Stimulated activated memory B cell treated with anti-CD40 and anti-IgM and Interleukin-4, amounts not matched to agents 10 μg/mL and 1 μg/mL and 100 μg/mL, for 72 hours (primary cell): ENCODE measurements at regions not wholly inside any gene's neighbourhood (a gene's known extent, or its start where the extent isn't known, plus 50 kb on each side); places are given as distances from the start of the nearest gene placed in this dataset.
"Not testable (repeated sequence)": the region's sequence is repeated elsewhere in the genome, so short reads cannot be mapped to it uniquely, and the experiment has no call there.

ENCODE experiments used
- ATAC-seq: fragments of 150-1000 bp; cut with Tn5 transposase; 2 replicates; pipeline ENCODE4 v1.10.0; 2021
- H3K27ac Mint-ChIP-seq: one replicate; pipeline ENCODE4 v1.8.0; 2022; ENCODE audit warnings: mild to moderate bottlenecking, mixed read lengths
- H3K27me3 Mint-ChIP-seq: one replicate; pipeline ENCODE4 v1.8.0; 2022; ENCODE audit warnings: mixed read lengths
- H3K36me3 Mint-ChIP-seq: one replicate; pipeline ENCODE4 v1.8.0; 2022; ENCODE audit warnings: mixed read lengths
- H3K4me1 Mint-ChIP-seq: one replicate; pipeline ENCODE4 v1.8.0; 2022; ENCODE audit warnings: mixed read lengths
- H3K4me3 Mint-ChIP-seq: one replicate; pipeline ENCODE4 v1.8.0; 2022; ENCODE audit warnings: mild to moderate bottlenecking, moderate library complexity, mixed read lengths
- H3K9me3 Mint-ChIP-seq: one replicate; pipeline ENCODE4 v1.8.0; 2022; ENCODE audit warnings: mixed read lengths

DNA sequence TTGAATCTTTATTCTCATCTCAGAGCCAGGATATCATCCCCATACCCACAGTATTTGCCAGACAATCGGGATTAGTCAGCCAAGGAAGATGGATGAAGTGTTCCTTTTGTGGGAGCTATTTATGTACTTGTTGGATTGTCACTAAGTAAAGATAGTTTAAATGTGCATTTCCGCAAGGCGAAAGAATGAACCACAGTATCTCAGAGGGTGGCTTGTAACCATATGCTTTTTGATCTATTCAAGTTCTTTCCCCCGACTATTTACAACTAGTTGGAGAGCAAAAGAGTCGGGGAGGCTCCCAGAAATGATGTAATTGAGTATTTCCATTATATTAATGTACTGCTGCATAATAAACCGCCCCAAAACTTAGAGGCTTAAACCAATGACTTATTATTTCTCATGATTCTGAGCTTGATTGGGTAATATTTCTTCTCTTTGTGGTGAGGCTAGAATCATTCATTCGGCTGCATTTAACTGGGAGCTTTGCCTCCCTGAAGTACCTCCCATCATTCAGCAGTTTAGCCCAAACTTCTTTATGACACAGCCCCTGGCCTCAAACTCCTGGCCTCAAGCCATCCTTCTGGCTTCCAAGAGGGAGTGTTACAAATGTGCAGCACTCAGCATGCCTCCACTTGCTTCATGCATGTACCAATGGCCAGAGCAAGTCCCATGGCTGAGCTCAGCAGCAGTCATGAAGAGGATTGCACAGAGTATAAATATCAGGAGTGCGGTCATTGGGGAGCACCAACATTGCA lies 423.7 kb downstream of the METTL4 start:
- H3K27me3 Mint-ChIP-seq = peaks cover 8% of the 10 kb centered on the region
- no peak overlapping the region for H3K4me3 Mint-ChIP-seq
- H3K9me3 Mint-ChIP-seq = no peaks in the 10 kb centered on the region
- ATAC-seq = no peak
- H3K27ac Mint-ChIP-seq = no peak overlapping the region
- no peaks in the 10 kb centered on the region for H3K36me3 Mint-ChIP-seq
- no peaks in the 10 kb centered on the region for H3K4me1 Mint-ChIP-seq

DNA sequence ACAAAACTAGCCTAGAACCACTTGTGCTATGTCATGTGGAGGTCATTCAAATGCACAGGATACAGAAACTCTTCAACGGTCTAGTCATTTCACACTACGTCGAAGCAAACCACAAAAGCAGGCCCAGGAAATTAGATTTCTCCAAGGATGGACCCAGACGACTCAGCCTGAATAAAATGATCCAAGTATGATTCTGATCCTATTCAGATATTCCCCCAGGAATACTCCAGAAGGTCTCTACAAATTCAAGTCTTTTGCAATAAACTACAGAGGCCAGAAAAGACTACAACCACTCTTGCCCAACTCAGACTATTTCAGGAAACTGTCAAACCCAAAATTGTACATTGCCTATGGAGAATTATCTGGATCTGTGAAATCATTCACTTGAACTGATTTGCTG lies 422.5 kb downstream of the METTL4 start:
- no peaks in the 10 kb centered on the region for H3K9me3 Mint-ChIP-seq
- no peak for ATAC-seq
- peaks cover 17% of the 10 kb centered on the region for H3K27me3 Mint-ChIP-seq
- H3K36me3 Mint-ChIP-seq = no peaks in the 10 kb centered on the region
- H3K27ac Mint-ChIP-seq = no peak overlapping the region
- no peaks in the 10 kb centered on the region for H3K4me1 Mint-ChIP-seq
- no peak overlapping the region for H3K4me3 Mint-ChIP-seq

DNA sequence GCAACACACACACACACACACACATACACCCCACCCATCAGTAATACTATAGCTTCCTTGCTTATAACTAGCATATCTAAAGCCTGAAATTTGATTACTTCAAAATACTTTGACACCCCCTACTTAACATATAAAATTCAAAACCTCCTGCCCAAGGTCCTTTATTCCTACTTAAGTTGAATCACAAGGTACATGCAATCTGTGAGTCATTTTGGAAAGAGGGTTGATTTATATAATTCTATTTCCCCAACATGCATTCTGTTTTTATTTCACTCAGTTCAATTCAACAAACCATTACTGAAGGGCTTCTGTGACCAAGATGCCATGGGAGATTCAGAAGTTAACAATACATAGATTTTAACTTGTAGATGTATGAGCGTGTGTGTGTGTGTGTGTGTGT lies 420.7 kb downstream of the METTL4 start:
- Mint-ChIP-seq H3K4me1 (no peaks in the 10 kb centered on the region), H3K27me3 (peaks cover 18% of the 10 kb centered on the region), H3K4me3 (no peak overlapping the region), H3K27ac (no peak overlapping the region), H3K9me3 (no peaks in the 10 kb centered on the region), H3K36me3 (no peaks in the 10 kb centered on the region)
- ATAC-seq = no peak

DNA sequence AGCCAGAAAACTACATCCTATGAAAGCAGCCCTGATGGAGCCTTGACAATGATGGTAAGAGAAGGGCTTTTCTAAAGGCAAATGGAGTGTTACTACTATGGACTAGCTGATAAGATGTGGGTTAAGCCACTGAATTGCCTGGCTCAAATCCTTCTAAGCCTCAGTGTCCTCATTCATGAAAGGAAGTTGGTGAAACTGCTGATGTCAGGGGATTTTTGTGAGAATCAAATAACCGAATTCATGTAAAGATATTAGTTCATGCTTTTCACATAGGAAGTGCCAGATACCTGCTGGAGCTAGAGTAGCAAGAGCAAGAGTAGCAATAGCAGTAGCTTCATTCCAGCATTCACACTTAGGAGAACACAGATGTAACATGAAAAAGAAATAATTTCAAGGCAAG lies 417.0 kb downstream of the METTL4 start:
- H3K4me3 Mint-ChIP-seq = no peak overlapping the region
- H3K4me1 Mint-ChIP-seq = no peaks in the 10 kb centered on the region
- no peaks in the 10 kb centered on the region for H3K9me3 Mint-ChIP-seq
- no peak overlapping the region for H3K27ac Mint-ChIP-seq
- H3K27me3 Mint-ChIP-seq = peaks cover 11% of the 10 kb centered on the region
- ATAC-seq = no peak
- no peaks in the 10 kb centered on the region for H3K36me3 Mint-ChIP-seq

DNA sequence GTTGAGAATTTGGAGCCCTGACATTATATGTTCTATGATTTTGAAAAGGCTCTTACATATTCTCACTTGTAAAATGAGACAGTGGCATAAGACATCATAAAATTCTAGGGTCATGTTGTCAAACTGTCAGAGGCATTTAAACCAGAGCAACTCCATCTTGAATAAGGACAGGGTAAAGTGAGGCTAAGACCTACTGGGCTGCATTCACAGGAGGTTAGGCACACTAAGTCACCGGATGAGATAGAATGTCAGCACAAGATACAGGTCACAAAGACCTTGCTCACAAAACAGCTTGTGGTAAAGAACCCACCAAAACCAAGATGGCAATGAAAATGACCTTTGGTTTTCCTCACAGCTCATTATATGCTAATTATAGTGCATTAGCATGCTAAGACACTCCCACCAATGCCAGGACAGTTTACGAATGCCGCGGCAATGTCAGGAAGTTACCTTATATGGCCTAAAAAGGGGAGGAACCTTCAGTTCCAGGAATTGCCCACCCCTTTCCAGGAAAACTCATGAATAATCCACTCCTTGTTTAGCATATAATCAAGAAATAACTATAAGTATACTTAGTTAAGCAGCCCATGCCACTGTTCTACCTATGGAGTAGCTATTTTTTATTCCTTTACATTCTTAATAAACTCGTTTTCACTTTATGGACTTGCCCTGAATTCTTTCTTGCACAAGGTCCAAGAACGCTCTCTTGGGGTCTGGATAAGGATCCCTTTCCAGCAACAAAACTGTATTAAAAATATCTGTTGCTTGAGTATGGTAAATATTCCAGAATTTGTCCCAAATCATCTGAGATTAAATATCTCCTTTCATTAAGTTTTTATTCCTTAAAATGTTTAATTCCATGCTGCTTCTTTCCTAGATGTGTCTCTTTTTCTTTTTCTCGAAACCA lies 406.4 kb downstream of the METTL4 start:
- Mint-ChIP-seq H3K27ac (no peak overlapping the region), H3K4me3 (no peak overlapping the region), H3K9me3 (no peaks in the 10 kb centered on the region), H3K27me3 (no peaks in the 10 kb centered on the region), H3K36me3 (no peaks in the 10 kb centered on the region), H3K4me1 (no peaks in the 10 kb centered on the region)
- ATAC-seq = no peak

DNA sequence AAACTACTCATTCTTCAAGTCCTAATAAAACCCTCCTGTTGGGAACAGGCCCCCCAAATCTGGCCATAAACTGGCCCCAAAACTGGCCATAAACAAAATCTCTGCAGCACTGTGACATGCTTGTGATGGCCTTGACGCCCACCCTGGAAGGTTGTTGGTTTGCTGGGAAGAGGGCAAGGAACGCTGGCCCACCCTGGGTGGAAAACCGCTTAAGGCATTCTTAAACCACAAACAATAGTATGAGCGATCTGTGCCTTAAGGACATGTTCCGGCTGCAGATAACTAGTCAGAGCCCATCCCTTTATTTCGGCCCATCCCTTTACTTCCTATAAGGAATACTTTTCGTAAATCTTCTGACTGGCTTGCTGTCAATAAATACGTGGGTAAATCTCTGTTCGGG lies 404.4 kb downstream of the METTL4 start:
- not testable (repeated sequence) for H3K36me3 Mint-ChIP-seq, H3K9me3 Mint-ChIP-seq, ATAC-seq, H3K4me1 Mint-ChIP-seq, H3K4me3 Mint-ChIP-seq, H3K27ac Mint-ChIP-seq, H3K27me3 Mint-ChIP-seq

DNA sequence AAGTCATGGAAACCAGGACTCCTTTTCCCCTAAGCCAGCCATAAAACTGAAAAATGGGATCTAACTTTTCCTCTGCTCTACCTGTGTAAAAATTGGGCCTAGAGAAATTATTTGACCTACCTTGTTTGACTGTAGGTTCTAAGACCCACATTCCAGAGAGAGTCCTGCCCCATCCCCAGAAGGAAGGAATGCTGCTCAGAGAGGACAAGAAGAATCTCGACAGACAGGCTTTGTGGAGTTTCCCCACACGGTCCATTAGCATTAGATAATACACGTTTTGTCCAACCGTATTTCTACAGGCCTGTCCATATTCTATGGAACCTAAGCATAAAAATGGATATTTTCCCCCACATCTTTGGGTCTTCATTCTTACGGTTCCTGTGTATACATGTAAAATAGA lies 403.3 kb downstream of the METTL4 start:
- H3K4me3 Mint-ChIP-seq = no peak overlapping the region
- no peaks in the 10 kb centered on the region for H3K4me1 Mint-ChIP-seq
- no peak for ATAC-seq
- H3K27me3 Mint-ChIP-seq = no peaks in the 10 kb centered on the region
- H3K27ac Mint-ChIP-seq = no peak overlapping the region
- H3K9me3 Mint-ChIP-seq = no peaks in the 10 kb centered on the region
- H3K36me3 Mint-ChIP-seq = no peaks in the 10 kb centered on the region

DNA sequence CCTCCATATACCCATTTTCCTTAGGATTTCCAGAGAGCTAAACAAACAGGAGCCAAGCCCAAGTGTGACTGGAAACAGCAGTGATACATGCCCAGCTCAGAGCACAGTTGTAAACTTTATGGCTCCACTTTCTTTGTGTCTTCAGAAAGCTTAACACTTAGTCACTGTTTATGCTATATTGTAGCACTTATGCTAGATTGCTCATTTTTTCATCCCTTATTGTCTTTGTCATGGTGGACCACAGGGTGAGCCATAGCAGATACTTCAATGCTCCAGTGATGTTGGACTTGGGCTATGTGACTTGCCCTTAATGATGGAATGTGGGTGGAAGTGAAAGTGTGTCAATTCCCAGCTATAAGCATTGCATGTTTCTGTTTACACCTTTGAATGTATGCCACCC lies 401.6 kb downstream of the METTL4 start:
- Mint-ChIP-seq H3K4me3 (no peak overlapping the region), H3K9me3 (no peaks in the 10 kb centered on the region), H3K27ac (no peak overlapping the region), H3K4me1 (no peaks in the 10 kb centered on the region), H3K27me3 (no peaks in the 10 kb centered on the region), H3K36me3 (no peaks in the 10 kb centered on the region)
- ATAC-seq = no peak

DNA sequence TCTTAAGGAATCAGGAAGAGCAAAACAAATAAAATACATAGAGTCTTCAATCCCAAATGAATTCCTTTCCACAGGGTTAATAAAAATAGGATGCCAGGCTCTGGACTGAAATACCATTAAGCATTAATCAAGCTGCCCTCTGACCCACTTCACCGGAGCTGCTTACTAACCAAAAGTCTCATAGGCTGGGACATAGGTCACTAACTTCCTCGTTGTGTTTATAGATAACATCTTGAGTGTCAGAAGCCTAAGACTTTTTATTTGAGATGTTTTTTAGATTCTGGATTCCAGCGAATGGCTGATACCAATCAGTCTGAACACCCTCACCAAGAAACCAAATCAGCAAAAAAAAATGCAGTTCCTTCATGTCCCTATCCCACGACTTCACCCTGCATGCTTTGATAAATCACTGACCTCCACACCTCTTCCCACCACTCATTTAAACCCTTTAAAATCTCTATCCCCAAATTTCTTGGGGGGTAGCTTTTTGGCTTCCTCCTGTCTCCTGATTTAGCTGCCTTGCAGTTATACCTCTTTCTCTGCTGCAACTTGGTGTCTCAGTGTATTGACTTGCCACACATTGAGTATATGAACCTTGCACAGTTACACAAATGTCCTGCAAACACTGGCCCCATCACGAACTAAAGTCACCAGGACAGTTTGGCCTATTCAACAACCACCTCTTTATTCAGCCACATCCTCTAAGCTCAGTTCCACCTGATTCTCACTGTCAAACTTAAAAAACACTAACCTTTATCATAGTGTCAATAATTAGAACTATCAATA lies 399.3 kb downstream of the METTL4 start:
- H3K36me3 Mint-ChIP-seq = no peaks in the 10 kb centered on the region
- H3K4me3 Mint-ChIP-seq = no peak overlapping the region
- ATAC-seq = no peak

DNA sequence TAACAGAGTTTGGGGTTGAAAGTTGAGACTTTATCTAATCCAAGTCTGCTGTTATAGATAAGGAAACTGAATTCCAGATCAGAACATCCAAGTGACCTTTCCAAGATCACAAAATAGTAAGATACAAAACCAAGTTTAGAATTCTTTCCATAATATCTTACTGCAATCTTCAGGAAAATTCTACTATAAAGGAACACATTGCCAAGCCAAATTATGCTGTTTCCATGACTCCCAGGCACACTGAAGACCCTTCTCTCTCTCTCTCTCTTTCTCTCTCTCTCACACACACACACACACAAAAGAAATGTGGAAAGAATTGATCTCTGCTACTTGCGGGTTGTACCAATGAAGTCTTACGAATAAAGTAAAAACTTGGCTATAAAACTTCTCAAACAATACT lies 398.4 kb downstream of the METTL4 start:
- ATAC-seq = no peak
- Mint-ChIP-seq H3K27me3 (no peaks in the 10 kb centered on the region), H3K4me3 (no peak overlapping the region), H3K27ac (no peak overlapping the region), H3K36me3 (no peaks in the 10 kb centered on the region), H3K4me1 (no peaks in the 10 kb centered on the region), H3K9me3 (no peaks in the 10 kb centered on the region)

More for the DNA sequence above, 399.3 kb downstream of the METTL4 start:
- no peaks in the 10 kb centered on the region for H3K4me1 Mint-ChIP-seq
- H3K27me3 Mint-ChIP-seq = no peaks in the 10 kb centered on the region
- H3K27ac Mint-ChIP-seq = no peak overlapping the region
- H3K9me3 Mint-ChIP-seq = no peaks in the 10 kb centered on the region

DNA sequence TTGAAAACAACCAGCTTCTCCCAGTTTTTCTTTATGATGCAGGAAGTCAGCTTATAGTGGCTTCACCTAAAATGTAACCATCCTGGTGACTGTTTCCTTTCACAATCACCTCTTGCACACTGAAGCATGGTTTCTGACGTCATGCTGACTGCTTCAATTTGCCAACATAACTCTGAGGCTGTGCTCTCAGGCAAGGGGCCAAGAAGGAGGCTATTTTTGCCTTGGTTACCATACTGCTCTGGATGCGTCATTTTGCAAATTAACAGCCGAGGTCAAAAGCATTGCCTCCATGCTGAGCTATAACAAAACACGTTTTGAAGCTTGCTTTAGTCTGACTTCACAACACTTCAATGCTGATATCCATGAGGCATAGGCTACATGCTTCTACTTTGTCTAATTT lies 397.8 kb downstream of the METTL4 start:
- Mint-ChIP-seq H3K27ac (no peak overlapping the region), H3K9me3 (no peaks in the 10 kb centered on the region), H3K4me1 (no peaks in the 10 kb centered on the region), H3K4me3 (no peak overlapping the region), H3K36me3 (no peaks in the 10 kb centered on the region), H3K27me3 (no peaks in the 10 kb centered on the region)
- ATAC-seq = no peak

DNA sequence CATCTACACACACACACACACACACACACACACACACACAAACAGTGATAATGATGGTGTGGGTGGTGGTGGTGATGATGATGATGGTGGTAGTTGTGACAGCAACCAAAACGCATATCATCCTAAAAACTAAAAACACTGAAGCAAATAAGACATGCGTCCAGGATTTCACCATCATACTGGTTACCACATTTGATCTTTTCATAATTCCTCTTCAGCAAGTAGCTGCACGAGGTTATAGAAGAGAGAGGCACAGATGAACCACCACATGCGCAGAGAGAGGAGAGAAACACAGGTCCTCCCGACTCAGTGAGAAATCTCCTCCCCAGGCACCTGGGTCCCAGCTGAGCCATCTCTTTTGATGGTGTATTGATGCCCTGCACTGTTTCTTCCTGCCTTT lies 393.3 kb downstream of the METTL4 start:
- H3K4me1 Mint-ChIP-seq = no peaks in the 10 kb centered on the region
- no peak for ATAC-seq
- H3K4me3 Mint-ChIP-seq = no peak overlapping the region
- H3K9me3 Mint-ChIP-seq = peaks cover 3% of the 10 kb centered on the region
- H3K36me3 Mint-ChIP-seq = no peaks in the 10 kb centered on the region
- H3K27me3 Mint-ChIP-seq = peaks cover 1% of the 10 kb centered on the region
- no peak overlapping the region for H3K27ac Mint-ChIP-seq

DNA sequence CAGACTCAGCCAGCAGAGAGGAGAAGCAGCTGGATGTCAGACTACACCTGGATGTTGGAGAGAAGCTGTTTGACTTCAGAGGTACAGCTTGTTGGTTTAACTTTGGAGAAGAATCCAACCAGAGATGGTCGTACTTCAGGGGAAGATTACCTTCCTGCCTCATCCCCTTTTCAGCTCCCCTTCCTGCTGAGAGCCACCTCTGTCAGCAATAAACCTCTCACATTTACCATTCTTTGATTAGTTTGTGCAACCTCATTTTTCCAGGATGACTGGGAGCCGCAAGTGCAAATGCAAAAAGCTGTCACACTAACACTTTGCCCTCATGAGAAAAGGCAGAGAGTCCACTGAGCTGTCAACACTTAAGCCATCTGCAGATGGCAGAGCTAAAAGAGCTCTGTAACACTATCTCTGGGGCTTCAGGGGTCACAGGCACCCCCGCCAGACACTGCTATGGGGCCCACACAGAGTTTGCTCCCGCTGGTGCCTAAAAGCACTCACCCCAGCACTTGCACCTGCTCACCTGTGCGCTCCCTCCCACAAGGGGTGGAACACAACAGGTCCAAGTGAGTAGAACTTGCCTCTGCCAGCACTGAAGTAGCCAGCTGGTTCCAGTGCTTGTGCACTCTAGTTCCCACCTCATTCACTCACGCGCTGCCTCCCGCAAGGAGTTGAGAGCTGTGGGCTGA lies 391.7 kb downstream of the METTL4 start:
- Mint-ChIP-seq H3K27ac (no peak overlapping the region), H3K4me3 (no peak overlapping the region), H3K4me1 (no peaks in the 10 kb centered on the region), H3K36me3 (no peaks in the 10 kb centered on the region), H3K27me3 (peaks cover 14% of the 10 kb centered on the region), H3K9me3 (peaks cover 6% of the 10 kb centered on the region)
- ATAC-seq = no peak

DNA sequence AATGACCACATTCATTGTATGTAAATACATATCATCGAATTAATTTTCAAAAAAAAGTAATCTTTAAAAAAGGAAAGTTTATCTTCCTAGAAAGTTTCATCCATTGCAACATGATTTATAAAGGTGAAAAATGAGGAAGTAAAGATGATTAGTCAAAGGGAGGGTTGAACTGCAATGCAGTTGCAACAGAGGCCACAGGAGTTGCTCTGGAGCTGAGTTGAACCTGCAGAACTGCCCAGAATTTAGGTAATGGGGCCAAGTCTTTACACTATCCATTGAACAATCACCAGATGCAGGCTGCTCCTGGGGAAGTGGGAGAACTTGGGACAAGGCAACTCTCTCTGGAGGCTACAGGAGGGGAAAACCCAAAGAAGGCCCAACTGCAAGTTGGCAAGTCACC lies 390.7 kb downstream of the METTL4 start:
- no peak overlapping the region for H3K4me3 Mint-ChIP-seq
- H3K36me3 Mint-ChIP-seq = no peaks in the 10 kb centered on the region
- no peaks in the 10 kb centered on the region for H3K4me1 Mint-ChIP-seq
- H3K9me3 Mint-ChIP-seq = peaks cover 6% of the 10 kb centered on the region
- peaks cover 14% of the 10 kb centered on the region for H3K27me3 Mint-ChIP-seq
- no peak for ATAC-seq
- no peak overlapping the region for H3K27ac Mint-ChIP-seq

DNA sequence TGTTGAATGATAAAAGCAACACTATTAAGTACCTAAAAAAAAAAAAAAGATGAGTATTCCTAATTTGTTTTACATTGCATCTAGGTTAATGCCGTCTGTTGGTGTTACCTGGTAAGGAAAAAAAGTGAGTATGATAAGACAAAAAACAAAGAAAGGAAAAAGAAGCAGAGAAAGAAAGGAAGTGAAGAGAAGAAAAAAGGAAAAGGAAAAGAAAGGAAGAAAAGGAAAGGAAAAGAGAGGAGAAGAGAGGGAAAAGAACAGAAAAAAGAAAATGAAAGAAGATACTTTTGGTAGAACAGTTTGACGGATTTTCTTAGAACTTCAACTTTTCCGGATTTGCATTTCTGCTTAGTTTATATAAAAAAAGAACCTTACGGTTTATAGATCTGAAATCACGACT lies 387.9 kb downstream of the METTL4 start:
- Mint-ChIP-seq H3K27me3 (peaks cover 14% of the 10 kb centered on the region), H3K27ac (no peak overlapping the region), H3K36me3 (no peaks in the 10 kb centered on the region), H3K4me3 (no peak overlapping the region), H3K4me1 (no peaks in the 10 kb centered on the region), H3K9me3 (peaks cover 6% of the 10 kb centered on the region)
- ATAC-seq = no peak
